Activated CD4-positive, alpha-beta T cell treated with anti-CD3 and anti-CD28 coated beads for 1 hour (primary cell): ENCODE measurements at regions not wholly inside any gene's neighbourhood (a gene's known extent, or its start where the extent isn't known, plus 50 kb on each side); places are given as distances from the start of the nearest gene placed in this dataset.
"Not testable (repeated sequence)": the region's sequence is repeated elsewhere in the genome, so short reads cannot be mapped to it uniquely, and the experiment has no call there.

Experiments
- DNase-seq: peaks from one replicate; pipeline ENCODE4 v3.0.0-alpha.2; 2020

- DNase-seq = no peak
Measured at GRCh38 chr14:37650356-37651037, 55.1 kb downstream of the TTC6 start.

DNA sequence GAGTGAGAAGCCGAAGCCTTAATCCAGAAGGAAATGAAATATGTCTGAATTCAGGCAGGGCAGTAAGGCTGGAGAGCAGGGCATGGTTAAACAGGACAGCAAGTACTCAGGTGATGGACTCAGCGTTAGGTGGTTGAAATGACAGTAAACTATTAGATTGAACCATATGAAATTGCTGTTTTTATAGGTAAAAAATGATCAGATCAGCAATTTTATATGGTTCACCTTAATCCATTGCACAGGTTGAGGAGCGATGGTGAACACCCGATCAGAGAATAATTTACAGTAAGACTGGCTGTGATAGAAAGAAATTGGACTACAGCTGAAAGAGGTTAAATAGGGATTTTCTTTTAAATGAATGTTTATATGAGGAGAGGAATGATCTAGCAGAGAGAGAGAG, 56.6 kb downstream of the TTC6 start:
- DNase-seq = no peak

- DNase-seq = no peak
Measured at GRCh38 chr14:37655418-37655817, 60.0 kb downstream of the TTC6 start.

- DNase-seq = no peak
Measured at GRCh38 chr14:37658156-37658555, 62.7 kb downstream of the TTC6 start.

DNA sequence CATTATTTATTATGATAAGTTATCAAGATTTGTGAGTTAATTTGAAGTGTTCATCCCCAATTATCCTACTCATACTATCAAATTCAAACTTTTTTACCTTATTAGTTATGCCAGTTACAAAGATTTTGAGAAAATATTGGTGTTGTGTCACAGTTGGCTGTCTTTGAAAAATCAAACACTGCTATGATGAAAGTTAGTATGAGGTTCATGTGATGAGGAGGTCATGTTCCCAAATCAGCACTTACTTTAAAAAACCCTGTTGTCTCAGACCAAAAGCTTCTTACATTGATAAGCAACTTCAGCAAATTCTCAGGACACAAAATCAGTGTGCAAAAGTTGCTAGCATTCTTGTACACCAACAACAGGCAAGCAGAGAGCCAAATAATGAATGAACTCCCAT, 68.1 kb downstream of the TTC6 start:
- no peak for DNase-seq

DNA sequence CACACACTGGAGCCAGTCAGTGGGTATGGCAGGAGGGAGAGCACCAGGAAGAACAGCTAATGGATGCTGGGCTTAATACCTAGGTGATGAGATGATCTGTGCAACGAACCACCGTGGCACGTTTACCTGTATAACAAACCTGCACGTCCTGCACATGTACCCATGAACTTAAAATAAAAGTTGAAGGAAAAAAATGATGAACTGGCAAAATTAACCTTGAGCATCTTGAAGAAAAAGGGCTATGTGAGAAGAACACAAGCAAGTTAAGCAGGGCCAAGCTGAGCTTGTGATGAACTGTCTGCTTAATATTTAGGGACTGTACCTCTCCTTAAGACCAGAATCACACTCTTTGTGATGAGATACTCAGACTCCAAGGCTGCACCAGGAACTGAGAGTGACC, 70.0 kb downstream of the TTC6 start:
- DNase-seq = no peak

- DNase-seq = no peak
Measured at GRCh38 chr14:37665951-37666350, 70.5 kb downstream of the TTC6 start.

DNA sequence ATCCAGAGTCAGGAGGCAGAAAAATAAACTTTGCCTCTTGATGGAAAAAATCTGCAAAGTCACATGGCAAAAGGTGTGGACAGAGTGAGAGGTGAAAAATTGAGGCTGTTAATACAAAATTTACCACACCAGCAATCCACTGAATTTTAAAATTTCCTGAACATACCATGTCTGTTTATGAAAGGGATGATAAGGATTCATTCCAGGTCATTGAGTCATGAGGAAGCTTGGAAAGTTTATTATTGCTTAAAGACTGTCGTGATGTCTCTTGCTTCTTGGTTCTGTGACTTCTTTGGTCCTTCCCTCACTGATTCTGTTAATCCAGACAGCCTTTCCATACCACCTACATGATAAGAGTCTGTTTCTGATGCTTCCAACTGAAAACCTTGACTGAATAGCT, 73.2 kb downstream of the TTC6 start:
- no peak for DNase-seq

- no peak for DNase-seq
Measured at GRCh38 chr14:37669242-37669641, 73.8 kb downstream of the TTC6 start.

DNA sequence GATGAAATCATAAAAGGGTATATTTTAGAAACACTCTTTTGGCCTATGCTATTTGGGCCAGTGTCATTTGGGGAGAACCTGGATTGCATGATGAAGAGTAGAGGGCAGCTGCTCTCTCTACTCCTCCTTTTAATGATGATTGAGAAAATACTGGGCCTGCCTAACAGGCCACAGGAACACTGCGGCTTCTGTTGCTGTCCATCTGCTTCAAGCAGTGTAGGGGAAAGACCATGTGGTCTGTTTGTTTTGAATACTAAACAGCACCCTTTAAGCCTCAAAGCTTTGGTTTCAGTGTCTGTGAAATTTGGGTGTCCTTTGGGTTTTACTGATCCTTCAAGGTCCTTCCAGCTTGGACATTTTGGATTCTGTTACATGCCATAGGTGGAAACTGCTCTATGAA, 78.0 kb downstream of the TTC6 start:
- DNase-seq = no peak

GRCh38 chr14:37678916-37679315, 83.5 kb downstream of the TTC6 start:
- no peak for DNase-seq

GRCh38 chr14:37681486-37681885, 86.1 kb downstream of the TTC6 start:
- no peak for DNase-seq

- DNase-seq = not testable (repeated sequence)
Measured at GRCh38 chr14:37692680-37693079, 97.3 kb downstream of the TTC6 start.

GRCh38 chr14:37693420-37693819, 98.0 kb downstream of the TTC6 start:
- DNase-seq = not testable (repeated sequence)

DNA sequence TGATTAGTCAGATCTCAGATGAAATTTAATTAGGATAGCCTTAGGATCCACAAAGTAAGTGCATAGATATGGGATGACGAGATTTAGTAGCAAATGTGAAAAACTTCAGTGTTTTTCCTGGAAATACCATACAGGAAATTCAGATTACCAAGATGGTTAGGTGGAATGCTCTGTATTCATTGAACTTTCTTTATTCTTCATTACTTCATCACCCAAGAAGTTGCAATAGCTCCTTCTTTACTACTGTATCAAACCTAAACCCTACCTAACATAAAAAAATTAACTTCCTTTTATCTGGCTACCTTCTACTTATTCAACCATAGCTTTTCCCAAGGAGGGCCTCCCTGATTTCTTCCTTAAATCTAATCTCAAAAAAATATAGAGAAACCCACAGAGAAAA, 100.4 kb downstream of the TTC6 start:
- no peak for DNase-seq

- DNase-seq = no peak
Measured at GRCh38 chr14:37697489-37698121, 102.2 kb downstream of the TTC6 start.

DNA sequence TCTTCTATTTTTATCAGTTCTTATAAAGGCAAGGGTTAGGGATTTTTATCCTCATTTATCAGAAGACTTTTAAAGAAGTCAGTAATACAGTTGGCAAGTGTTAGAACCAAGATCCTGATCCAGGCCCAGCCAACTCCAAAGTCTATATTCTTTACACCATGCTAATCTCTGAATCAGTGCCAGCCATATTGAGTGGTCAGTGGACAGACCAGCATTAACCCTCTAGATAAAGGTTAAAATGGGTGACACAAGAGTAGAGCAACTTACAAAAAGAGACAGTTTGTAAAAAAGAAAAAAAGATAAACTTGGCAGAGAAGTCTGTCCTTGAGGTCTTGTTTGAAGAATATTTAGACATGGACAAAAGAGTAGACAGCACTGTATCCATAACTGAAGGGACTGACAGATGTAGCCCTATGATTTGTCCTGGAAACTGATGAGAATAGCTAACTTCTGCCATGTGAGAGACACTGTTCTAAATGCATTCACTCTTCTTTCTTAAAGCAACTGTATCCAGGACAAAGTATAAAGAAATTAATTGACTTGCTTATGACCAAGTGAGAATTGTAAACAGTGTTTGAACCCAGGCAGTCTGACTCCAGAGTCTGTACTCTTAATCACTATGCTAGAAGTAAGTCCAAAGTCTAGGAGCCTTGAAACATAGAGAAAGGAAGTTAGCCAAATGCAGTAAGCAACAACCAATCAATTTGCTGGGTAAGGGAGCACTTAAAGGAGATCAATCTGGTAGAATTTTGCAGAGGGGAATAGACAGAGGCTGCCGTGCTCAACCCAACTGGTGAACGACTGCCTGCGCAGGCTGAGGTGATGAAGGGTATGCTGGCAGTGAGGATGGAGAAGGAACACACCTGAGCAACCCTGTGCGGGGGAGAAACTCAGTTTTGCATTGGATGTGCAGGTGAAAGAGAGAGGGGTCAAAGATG, 103.7 kb downstream of the TTC6 start:
- no peak for DNase-seq

- DNase-seq = no peak
Measured at GRCh38 chr14:37707716-37708115, 112.3 kb downstream of the TTC6 start.

GRCh38 chr14:37708481-37708880, 113.1 kb downstream of the TTC6 start:
- DNase-seq = no peak

DNA sequence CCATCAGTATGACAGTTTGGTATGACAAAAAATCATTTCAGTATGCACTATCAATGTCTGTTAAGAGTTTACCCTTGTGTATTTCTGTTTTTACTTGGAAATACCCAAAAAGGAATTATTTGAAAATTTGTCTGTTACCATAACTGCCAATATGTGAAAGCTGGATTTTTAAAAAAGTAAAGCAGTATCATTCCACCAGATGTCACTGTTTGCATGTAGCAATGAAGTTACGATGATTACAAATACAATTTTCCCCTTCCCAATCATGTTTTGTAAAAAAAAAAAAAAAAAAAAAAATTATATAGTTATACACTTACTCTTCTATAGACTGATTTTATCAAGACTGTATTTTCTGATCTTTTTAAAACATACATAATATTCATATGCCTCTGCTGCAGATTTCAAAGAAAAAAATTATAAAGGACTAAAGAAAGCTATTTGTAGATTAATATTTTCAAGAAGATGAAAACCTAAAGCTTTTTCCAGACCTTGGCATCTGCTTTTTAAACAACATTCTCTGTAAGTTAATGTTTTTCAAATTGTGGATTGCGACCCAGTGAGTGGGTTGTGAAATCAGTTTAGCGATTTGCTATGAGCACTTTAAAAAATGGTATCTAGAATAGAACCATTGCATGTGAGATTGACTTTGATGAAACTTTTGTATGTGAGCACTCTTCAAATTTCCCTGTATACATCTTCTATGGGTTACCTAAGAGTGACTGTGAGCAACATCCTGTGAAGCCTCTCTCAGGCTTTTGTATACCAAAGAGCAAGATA, 114.2 kb downstream of the TTC6 start:
- no peak for DNase-seq

- no peak for DNase-seq
Measured at GRCh38 chr14:37711356-37711830, 116.0 kb downstream of the TTC6 start.

GRCh38 chr14:37711831-37712475, 116.5 kb downstream of the TTC6 start:
- no peak for DNase-seq
